Activated naive CD4-positive, alpha-beta T cell treated with Interleukin-2 at 50 U/mL for 16 hours (primary cell): ENCODE measurements at regions not wholly inside any gene's neighbourhood (a gene's known extent, or its start where the extent isn't known, plus 50 kb on each side); places are given as distances from the start of the nearest gene placed in this dataset.
A peak's percentile ranks its signal among the peaks of the same experiment; 100 is the strongest.

Source experiments
- DNase-seq: peaks from one replicate; pipeline ENCODE4 v3.0.0-alpha.2; 2020

DNA sequence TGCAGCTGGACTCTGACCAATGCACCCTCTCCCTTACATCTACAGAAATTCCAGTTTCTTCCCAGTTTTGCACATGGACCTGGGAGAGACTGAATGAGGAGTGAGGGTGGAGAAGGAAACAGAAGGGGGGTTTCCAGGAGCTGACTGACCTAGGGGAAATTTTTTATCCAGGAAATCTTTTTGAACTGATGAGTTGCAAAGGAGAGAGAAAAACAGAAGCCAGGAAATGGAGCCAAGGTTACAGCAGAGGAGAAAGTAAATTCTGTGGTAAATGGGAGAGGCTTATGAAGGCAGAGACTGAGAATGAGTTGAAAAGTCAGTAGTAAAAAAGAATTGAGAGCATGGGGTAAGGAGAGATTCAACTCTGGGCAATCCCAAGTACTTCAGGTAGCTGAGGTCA lies 192.8 kb downstream of the SMIM20 start:
- no peak for DNase-seq

DNA sequence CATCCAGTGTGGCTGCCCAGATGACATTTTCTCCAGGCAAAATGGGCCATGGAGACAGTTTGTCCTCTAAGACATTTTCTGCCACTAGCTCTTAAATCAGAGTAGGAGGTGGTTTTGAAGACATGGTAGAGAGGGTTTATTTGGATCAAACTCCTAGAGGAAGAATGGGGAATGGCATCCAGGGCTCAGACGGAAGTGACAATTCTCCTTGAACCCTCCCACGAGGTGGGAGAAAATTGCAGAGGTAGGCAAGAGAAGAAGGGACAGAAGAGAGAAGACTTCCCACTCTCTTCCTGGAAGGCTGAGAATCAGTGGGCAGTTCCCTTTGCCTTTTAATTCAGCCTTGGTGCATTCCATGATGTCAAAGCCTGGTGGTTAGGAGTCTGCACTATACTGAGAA lies 194.0 kb downstream of the SMIM20 start:
- no peak for DNase-seq

DNA sequence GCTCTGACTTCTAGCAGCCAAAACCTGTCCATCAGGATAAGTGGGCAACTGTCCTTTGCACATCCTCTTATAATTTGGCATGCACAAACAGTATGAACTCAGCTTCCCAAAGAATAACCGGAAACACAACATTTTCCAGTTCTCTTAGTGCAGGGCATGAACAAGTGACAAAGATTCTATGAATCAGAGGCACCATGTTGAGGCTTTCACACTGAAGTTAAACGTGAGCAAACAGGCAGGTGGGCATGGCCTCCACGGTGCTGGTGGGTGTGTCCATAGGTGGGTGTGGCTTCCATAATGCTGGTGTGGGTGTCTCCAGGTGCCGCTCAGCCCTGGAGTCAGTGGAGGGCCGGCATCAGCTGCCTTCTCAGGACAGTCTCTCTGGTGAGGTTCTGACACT lies 196.5 kb downstream of the SMIM20 start:
- DNase-seq = no peak

DNA sequence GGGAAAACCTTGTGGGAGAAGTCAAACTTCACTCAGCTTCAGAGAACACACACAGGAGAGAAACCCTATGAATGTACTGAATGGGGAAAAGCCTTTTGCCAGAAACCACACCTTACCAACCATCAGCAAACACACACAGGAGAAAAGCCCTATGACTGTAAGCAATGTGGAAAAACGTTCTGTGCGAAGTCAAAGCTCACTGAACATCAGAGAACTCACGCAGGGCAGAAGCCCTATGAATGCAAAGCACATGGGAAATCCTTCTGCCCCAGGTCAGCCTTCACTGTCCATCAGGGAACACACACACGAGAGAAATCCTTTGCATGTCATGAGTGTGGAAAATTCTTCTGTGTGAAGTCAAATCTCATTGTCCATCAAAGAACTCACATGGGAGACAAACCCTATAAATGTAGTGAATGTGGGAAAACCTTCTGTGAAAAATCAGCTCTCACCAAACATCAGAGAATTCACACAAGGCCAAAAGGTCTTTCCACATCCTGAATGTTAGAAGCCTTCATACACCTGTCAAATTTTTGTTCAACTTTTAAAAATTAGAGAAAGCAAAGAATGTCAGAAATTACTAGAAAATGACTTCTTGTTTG lies 199.4 kb downstream of the SMIM20 start:
- no peak for DNase-seq

DNA sequence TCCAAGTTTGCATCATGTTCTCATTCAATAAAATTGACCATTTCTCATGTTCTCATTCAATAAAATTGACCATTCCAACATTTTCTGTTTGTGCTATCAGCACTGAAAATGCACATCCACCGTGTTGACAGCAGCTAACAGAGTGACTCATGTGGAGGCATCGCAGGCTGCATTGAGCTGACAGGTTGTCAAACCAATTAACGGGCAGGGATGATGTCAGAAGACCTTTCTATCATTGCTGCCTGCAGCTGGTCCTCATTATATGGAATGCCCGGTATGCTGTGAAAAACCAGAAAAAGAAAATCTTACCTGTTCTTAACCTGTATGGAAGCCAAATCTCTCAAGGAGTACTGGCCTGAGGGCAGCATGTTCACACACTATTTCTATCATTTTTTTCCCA lies 202.0 kb downstream of the SMIM20 start:
- DNase-seq = no peak

DNA sequence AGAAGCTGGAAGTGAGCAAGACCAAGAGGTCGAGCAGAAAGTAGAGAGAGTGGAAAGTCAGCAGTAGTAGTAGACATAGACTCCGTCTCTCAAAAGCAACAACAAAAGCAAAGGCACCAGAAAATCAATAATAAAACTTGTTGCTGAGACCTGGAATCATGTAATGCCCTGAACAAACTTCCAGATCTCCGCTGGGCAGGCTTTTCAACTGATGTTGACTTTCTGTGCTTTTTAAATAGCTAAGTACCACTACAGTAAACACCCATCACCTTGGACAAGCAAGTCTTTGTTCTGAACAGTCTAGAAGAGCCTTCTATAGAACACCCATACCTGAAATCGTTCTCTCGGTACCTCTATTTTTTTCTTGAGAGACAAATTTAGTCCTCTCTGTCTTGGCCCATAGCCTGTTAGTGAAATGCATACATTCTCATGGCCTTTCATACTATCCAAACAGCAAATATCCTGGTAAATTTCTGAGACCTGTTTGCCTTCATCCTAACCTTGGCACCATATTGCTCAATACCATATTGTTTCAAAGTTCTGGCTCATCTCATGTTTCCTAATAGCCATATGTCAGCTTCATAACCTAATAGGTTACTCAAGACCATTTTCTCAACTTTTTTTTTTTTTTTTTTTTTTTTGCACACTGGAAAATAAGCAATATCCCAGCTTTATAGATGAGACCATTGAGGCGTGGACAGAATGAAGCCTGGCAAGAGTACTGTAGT lies 200.6 kb upstream of the RBPJ start:
- no peak for DNase-seq

DNA sequence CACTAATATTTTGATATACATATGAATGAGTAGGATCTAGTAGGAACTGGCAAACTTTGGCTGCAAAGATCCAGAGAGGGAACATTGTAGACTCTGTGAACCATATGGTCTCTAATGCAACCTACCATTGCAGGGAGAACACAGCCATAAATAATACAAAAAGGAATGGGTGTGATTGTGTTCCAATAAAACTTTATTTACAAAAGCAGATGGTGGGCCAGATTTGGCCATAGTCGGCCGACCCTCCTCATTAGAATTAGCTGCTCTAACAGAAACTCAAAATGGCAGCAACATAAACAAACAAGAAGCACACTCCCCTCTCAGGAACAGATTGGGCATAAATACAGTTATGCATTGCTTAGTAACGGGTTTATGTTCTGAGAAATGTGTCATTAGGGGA lies 198.1 kb upstream of the RBPJ start:
- DNase-seq = no peak

DNA sequence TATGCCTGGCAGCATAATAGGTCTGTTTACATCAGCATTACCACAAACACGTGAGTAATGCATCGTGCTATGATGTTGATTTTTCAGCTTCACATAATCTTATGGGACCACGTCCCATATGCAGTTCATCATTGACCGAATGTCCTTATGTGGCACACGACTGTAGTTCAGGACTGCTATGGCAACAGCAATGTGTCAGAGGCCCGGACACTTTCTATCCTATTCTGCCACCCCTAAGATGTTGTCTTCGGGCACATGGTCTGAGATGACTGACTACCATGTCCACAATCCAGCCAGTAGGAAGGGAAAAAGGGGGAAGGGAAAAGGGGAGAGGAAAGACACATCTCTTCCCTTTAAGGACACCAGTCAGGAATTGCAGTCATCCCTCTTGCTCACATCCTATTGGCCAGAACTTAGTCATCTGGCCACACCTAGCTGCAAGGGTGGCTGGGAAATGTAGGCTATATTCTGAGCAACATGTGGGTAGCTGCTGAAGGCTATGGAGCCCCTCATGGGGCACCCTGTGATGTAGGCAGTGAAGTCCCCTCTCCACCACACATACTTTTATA lies 196.0 kb upstream of the RBPJ start:
- DNase-seq = no peak

DNA sequence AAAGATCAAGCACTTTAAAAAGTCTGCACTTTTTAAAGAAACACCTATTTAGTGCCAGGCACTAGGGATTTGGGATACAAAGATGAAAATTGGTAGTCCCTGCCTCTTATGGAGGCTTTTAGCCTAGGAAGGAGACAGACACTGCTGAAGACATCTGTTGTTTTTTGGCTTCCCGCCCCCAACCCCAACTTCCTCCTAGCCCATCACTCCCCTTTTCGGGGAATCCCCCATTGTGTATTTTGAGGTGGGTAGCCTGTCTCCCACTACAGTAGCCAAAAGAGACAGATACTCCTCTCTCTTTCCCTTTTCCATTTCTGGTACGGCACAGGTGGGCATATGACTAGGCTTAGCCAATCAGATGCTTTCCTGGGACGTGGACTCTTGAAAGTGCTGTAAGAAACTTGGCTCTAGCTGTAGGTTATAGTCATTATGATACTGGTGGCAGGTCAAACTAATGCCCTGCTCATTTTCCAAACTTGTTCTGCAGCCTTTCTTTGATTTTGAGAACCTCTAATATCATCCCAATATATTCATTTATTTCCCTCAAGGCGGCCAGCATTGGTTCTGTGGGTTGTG lies 194.6 kb upstream of the RBPJ start:
- DNase-seq = no peak

DNA sequence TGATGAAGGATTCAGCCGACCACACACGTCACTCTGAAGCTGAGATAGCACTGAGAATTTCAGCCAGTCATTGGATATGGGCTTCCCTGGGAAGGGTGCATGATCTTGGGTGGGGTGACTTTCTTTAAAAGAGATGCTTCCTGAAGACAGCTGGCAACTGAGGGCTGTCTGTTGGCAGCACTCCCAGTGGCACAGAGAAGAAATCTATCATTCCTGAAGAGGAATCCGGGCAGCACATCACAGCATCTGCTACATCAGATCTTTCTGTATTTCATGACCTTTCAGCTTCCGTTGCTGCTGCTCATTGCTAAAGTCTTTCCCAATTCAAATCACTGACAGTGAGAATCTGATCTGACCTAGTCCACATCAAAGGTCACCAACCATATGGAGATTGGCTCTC lies 193.8 kb upstream of the RBPJ start:
- no peak for DNase-seq

DNA sequence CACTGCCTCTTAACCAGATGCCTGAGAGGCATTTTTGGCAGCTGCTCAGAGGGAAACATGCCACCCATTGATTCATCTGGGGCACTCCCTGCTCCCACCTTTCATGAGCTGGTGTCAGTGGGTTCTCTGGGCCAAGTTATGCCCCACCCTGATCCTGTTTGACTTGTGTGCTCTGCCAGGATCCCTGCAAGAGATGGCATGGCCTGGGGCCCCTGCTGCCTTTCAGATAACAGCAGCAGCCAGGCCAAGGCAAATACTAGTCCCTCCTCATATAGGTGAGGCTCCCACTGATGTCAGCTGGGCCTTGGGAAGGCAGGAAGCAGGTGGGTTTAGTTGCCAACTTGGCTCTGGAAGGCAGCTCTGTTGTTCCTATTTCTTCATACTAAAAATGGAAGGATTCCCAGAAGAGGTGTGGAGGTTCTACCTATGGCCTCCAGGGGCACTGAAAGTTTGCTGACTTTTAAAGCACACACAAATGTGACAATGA lies 192.9 kb upstream of the RBPJ start:
- DNase-seq = no peak

DNA sequence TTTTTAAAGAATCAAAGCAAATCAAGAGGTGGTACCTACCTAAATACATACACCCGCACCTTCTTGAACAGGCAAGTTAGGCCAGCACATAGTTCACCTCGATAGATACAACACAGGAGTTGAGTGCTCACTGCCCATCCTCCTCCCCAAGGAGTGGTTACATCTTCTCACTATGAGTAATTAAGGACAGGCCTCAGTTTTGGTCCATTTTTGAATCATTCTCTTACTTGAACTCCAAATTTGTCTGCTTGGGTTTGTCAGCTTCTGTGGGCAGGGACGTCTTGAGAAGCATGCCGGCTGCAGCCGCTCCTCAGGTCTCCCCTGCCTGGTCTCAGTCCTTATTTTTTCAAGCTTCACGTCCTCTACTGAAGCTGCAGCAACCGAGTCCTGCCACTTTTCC lies 190.6 kb upstream of the RBPJ start:
- peak; percentile 23 for DNase-seq

DNA sequence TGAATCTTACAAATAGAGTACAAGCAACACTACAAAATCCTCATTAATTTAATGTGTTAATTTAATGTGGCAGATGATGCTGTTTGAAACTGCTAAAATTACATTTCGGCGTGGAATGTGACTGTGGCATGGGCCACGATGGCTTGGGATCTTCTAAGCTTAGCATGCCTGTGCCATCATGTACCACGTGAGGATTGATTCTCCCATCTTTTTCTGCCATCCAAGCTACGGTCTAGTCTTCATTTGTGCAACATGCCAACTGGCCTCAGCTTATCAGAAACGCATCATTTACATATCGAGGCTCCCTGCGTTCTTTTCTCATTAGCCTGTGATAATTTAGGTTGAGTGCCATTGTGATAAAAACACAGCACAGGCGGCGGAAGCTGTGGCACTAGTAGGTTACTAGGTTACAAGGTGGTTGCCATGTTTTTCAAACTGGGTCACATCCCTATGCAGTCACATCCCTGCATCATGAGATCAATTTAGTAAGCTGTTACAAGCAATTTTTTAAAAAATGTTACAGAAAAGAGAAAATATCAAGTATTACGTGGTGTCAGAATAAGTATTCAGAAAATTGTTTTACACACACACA lies 189.9 kb upstream of the RBPJ start:
- DNase-seq = peak; percentile 21

DNA sequence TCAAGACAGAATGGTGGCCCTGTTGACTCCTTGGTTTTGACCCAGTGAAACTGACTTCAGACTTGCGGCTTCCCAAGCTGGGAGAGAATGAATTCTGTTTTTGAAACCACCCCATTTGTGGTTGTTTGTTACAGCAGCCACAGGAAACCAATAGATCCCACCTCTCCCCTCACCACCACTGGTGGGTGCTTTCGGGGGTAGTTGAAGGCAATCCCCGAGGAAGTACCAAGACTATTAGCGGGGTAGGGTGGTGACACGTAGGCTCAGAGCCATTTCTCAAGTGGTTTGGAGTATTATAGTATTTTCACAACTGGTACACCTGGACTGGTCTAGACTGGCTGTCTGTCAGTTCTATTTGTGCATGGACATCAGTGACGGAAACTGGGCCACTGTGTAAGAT lies 189.1 kb upstream of the RBPJ start:
- peak; percentile 43 for DNase-seq

DNA sequence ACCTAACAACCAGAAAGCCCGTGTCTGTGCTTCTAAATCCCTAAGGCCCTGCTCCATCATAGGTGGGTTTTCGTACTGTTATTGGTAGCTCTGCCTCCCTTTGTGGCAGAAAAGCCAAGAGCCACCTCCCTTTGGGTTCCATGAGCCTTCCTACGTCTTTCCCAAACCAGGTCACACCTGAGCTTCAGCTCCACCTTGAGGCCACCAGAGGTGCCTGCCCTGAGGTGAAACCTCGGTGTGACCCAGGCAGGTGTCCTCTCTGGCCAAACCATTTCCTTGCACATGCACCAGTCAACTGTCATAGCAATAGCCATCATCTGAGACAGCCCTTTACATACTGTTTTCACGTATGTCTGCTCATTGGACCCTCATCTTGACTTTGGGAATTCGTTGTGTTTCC lies 188.0 kb upstream of the RBPJ start:
- no peak for DNase-seq

DNA sequence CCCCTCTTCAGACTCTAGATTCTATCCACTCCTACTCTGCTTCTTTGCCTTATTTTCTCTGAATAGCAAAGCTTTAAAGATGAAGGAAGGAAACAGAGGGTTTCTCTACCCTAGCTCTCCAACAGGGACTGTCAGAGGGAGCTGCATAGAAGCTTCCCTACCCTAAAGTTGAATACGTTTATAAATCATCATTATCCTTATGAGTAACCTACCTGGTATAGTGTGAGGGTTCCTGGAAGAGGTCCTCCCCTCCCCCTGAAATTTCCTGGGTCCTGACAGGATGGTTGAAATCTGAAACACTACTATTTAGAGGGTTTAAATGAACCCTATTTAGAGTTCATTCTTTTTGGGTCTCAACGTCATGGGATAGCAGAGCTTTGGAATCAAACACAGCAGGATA lies 187.0 kb upstream of the RBPJ start:
- DNase-seq = no peak

DNA sequence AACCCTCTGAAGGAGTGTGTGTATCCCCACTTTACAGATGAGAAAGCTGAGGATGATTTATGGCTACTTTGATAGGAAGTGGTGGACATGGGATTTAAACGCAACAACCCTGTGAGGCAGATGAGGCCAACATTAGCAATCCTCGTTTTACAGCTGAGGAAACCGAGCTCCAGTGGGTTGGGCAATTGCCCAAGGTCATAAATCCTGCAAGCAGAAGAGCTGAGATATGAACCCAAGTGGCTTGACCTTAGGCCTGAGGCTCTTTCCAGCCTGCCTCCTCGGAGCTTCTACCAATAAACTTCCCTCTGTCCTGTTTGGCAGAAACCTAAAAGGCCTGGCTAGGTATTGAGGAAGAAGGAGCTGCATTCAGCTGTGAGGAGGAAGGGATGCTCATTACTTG lies 185.5 kb upstream of the RBPJ start:
- no peak for DNase-seq

DNA sequence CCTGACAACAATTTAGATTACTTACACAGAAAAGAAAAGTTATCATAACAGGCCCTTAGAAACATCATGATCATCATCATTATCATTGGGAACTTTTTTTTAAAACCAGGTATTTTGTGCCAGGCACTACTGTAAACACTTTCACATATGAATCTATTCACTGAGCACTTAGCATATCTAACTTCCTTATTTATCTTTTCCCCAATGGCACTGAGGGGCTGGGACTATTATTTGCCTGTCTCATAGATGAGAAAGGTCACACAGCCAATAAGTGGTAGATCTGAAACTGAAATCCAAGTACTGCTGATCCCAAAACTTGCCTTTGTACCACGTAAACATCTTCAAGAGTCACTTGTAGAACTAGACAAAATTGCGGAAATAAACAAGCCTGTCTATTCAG lies 184.2 kb upstream of the RBPJ start:
- no peak for DNase-seq

DNA sequence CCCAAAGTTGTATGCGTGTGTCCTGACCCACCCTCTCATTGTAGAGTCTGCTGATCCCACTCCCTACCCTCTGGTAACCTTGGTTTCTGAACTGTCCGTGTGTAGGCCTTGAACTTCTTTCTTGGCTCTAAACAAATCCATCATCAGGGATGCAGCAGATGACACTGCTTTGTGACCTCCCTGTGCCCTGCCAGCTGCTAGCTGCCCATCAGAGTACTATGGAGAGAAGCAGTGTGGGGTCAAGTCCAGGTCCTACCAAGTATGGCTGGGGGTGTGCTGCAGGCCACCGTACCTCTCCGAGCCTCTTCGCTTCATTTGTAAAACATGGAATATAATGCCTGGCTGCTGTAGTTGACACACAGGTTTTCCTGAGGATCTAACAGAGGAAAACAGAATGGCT lies 183.5 kb upstream of the RBPJ start:
- DNase-seq = no peak

DNA sequence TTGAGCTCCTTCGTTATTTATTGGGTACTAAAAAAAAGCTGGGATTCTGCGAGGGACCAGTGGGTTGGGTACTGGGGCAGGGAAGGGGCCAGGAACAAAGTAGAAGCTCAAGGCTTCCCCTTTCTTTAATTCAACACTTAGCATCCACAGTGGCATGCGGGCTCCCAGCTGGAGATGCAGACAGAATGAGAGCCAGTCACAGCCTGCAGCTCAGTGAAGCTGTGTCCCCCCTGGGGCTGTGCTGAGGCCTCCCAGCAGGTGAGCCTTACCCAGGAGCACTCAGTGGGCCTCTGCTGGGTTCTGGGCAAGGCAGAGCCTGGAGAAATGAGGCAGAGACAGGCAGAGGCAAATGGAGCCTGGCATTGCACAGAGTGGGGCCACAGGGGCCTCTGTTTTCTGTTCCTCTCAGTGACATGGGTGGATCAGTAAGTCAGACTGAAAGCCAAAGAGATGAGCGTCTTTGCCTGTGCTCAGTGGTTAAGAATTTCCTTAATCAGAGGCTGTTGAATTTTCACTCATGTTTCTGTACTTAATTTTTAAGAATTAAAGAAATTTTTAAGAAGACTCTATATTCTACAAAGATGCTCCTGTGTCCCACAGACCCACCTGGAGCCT lies 181.4 kb upstream of the RBPJ start:
- DNase-seq = no peak

DNA sequence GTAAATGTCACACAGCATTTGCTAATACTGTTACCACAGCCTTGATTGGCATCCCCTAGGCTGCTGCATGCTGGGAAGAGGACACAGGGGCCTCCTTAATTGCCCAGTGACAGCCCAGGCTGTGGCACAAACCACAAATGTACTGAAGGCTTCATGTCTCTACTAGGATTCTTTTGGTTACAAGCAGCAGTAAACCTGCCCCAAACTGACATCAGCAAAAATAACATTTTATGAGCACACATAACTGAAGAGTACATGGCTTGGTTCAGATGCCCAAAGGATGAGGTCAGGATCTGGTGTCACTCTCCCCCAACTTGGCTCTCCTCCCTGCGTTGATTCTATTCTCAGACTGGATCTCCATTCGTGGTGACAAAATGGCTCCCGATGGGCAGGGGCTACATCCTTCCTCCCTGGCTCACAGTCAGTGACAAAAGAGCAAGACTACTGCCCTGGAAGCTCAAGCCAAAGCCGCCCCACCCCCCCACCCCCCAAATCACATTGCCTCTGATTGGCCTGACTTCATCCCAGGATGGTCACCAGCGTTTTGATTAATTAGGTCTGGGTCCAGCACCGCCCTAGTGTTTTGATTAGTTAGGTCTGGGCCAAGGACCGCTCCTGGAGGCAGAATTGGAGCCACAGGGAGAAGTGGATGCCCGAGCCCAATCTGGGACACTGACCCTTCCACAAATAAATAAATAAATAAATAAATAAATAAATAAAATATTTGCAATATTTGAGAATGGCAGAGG lies 180.5 kb upstream of the RBPJ start:
- no peak for DNase-seq

DNA sequence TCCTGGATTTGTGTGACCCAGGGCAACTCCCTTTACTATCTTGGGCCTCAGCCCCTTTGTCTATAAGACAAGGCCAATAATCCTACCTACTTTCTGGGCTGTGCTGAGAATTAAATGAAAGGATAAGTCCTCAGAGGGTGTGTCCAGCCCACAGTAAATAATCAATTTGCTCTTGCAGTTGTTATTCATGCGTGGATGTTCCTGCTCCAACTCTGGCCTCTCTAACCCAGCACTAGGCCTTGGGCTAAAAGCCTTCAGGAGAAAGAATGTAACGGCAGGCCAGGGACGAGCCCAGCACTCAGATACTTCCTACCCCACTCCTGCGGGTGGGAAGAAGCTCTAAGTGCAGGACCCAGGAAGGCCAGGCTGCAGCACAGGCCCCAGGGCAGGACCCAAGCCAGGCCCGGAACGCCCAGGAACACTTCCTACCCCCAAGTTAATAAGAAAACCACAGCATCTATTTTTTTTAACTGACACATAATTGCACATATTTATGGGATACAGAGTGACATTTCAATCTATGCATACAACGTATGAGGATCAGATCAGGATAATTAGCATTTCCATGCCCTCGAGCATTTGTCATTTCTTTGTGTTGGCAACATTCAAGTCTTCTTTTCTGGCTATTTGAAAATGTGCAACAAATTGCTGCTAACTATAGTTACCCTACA lies 179.6 kb upstream of the RBPJ start:
- DNase-seq = no peak
